A673 (cell line): ENCODE measurements at regions not wholly inside any gene's neighbourhood (a gene's known extent, or its start where the extent isn't known, plus 50 kb on each side); places are given as distances from the start of the nearest gene placed in this dataset.

Experiments
- CTCF ChIP-seq: fragments of 300-800, 200-600 bp; sonication (generic); conservative IDR thresholded peaks from 2 replicates; pipeline ENCODE4 v1.5.1; 2017; ENCODE audit warnings: low read depth, mild to moderate bottlenecking, antibody characterized with exemption, low read length, moderate library complexity, mixed read lengths
- EZH2 ChIP-seq: fragments of 200-600 bp; sonication (generic); IDR thresholded peaks from 2 replicates; pipeline ENCODE4 v1.6.1; 2017; ENCODE audit warnings: borderline replicate concordance, low read depth, mild to moderate bottlenecking, mixed read lengths, antibody characterized with exemption, low read length; ENCODE audit not compliant: poor library complexity, severe bottlenecking

- TF ChIP-seq EZH2, result no peak
- TF ChIP-seq CTCF, result no peak
Measured at GRCh38 chr18:7413906-7414305, 153.2 kb upstream of the PTPRM start.
